LNCAP (cell line): ENCODE measurements at regions not wholly inside any gene's neighbourhood (a gene's known extent, or its start where the extent isn't known, plus 50 kb on each side); places are given as distances from the start of the nearest gene placed in this dataset.

Source experiments
- TF ChIP-seq, protein P1 (sequence below): fragments of 450-650 bp; IDR thresholded peaks from 2 replicates; pipeline ENCODE4 v1.5.1; 2017; ENCODE audit warnings: mild to moderate bottlenecking

DNA sequence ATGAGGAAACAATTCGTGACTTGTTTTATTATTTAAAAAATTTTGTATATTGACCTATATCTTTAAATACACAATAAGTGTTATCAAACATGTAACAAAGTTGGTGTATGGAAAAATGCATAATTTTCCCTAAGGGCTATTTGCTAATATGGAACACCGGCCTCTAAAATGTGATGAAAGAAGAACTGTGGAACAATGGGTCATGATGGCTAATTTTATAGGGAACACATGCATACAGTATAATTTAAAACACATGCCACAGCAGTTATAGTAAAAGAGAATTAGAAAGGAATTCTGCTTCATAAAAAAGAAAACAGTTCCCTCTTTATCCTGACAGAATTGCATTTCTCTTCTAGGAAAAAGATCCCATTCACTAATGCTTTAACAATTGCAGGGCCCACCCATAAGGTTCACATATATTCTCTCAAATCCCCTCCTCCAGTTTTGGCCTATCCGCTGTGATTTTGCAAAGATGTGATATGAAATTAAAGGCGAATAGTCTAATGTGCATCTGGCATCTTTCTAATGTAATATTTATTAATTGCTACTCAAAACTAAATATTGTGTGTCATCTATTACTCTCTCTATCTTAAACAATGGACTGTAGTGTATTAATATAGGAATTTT is 628.1 kb upstream of the CITED2 start:
- TF ChIP-seq, protein P1, sequence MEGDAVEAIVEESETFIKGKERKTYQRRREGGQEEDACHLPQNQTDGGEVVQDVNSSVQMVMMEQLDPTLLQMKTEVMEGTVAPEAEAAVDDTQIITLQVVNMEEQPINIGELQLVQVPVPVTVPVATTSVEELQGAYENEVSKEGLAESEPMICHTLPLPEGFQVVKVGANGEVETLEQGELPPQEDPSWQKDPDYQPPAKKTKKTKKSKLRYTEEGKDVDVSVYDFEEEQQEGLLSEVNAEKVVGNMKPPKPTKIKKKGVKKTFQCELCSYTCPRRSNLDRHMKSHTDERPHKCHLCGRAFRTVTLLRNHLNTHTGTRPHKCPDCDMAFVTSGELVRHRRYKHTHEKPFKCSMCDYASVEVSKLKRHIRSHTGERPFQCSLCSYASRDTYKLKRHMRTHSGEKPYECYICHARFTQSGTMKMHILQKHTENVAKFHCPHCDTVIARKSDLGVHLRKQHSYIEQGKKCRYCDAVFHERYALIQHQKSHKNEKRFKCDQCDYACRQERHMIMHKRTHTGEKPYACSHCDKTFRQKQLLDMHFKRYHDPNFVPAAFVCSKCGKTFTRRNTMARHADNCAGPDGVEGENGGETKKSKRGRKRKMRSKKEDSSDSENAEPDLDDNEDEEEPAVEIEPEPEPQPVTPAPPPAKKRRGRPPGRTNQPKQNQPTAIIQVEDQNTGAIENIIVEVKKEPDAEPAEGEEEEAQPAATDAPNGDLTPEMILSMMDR, result no peak

DNA sequence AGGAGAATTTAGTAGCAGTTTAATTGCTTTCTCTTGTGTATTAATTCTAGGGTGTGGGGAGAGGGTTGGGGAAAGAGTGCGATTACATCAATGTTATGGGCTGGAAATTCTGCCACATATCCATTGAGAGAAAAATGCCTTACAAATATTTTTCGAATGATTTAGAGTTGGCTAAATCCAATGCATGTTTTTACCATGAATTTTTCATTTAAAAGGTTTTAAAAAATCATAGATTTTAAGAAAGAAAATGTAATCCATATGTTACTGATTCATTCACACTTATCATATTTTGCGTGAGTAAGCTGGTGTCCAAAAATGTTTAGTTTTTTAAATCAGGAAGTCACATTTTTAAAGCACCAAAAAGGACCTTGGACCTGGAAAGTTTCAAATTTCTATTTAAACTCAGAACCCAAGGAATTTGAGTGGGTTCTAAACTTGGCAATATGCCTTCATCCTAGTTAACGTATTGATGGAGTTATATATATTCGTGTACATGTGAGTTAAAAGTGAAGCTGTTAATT is 627.4 kb upstream of the CITED2 start:
- TF ChIP-seq, protein P1, result no peak

DNA sequence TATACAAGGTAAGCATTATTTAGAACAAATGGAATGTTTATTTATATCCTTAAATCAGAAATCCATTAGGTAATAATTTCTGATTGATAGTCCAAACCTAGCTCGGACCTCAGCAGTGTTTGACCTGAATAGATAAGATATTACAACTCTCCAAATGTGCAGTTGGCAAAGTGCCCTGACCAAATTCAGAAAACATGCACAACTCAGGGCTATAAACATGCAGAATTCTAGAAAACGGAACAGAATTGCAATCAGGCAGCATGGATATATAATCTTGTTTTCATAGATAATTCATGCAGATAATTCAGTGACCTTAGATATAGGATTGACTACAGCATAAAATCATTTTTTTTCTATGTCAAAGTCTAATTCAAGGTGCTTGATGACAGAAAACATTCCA is 626.6 kb upstream of the CITED2 start:
- TF ChIP-seq, protein P1, result no peak

DNA sequence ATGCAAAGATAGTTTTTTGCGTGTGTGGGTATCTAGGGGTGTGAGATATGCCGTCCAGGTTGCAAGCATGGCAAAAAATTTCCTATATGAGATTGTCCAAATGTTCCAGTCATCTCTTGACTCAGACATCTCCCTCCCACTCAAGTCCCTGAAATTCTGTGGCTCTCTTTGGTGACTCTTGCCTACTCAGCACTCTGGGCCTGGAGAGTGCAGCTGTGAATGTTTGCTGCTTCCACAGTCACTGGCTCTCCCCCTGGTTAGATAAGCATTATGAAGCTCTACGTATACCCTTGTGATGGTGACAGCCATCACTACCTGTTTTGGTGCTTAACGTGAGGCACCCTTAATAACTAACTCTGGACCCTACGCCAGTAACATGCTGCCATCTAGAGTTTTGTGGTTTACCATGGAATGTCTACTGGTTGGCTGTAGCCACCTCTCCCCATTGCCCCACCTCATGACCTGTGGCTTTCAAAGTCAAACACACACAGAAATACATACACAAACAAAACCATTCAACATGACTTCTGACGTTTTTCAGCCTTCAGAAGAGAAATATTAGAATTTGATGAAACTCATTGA is 621.9 kb upstream of the CITED2 start:
- TF ChIP-seq, protein P1, result no peak

DNA sequence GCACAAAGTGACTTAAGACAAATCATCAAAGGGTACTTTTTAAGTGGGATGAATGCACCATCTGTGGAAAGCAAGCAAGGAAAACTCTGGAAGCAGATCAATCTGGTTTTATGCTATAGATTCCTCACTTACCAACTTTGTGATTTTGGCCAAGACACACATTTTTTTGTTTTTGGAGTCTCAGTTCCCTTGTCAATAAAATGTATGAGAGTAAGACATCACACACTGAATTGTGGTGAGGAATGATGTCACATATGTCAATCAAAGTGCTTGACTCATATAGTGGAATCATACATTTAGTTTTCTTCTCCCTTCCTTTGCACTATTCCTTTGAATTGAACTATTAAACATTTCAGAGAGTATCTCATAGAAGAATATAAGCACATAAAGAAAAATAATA is 620.5 kb upstream of the CITED2 start:
- TF ChIP-seq, protein P1, result no peak

DNA sequence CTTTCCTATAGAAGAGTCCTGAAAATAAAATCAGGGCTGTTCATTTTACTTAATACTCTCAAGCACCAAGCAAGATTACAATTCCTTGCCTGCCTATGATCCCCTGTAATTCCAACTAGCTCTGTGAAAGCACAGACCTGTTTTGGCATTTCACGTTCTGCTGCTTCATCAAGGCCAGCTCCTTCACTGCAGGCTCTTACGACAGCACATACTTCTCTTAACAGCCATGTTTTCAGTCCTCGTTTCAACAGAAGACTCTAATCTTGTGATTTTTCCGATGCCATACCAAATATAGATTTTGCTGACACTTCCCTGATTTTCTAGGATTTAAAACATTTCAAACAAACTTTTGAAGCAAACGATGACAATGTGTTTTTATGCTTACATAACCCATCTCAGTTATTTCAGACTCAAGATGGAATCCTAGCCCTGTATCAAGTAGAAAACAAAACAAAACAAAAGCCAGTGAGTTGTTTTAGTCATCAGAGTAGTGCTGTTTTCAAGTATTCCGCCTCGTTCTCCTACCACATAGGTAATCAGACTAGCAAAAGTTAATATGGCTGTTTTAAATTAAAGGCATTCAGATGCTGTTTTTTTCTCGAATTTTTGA is 616.5 kb upstream of the CITED2 start:
- TF ChIP-seq, protein P1, result no peak

DNA sequence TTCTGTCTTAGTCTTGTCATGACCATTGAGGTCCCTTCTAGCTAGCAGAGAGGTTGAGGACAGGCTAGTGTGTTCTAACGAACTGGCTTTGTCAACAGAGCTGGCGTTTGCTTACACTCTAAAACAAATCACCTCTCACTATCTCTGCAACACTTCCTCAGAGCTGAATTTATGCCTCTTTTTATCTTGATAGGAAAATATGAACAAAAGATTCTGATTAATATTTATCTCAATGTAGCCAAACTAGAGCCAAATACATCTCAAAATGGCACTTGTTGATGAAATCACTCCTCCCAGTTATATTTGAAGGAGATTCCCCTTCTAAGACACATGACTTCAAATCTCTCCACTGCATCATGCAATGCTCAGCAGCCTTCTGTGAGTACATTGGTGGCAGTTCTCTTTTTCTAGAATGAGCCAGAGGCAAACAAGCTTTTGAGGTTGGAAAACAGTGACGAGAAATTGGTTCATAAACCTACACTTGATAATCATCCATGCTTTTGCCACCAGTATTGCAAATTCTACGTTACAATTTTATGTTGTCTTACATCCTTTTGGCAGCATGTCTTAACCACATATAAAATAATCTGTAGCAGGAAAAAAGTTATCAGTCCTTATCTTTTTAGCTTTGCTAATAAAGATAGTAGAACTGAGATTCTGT is 615.7 kb upstream of the CITED2 start:
- TF ChIP-seq, protein P1, result no peak
